H54 (cell line): ENCODE measurements at regions not wholly inside any gene's neighbourhood (a gene's known extent, or its start where the extent isn't known, plus 50 kb on each side); places are given as distances from the start of the nearest gene placed in this dataset.
A peak's percentile ranks its signal among the peaks of the same experiment; 100 is the strongest.
"Not testable (repeated sequence)": the region's sequence is repeated elsewhere in the genome, so short reads cannot be mapped to it uniquely, and the experiment has no call there.

ENCODE experiments used
- DNase-seq: peaks from one replicate; pipeline ENCODE4 v3.0.0; 2011; ENCODE audit warnings: low spot score, mixed read lengths; ENCODE audit not compliant: insufficient read length
- FAIRE-seq: peaks from 3 replicates; lab custom pipeline; 2011; peaks lifted over from hg19 to GRCh38; lab: Jason Lieb, UNC
- POLR2A ChIP-seq: IDR thresholded peaks from 2 replicates; pipeline ENCODE4 v1.6.1; 2011; ENCODE audit warnings: low read depth, mild to moderate bottlenecking, low read length

DNA sequence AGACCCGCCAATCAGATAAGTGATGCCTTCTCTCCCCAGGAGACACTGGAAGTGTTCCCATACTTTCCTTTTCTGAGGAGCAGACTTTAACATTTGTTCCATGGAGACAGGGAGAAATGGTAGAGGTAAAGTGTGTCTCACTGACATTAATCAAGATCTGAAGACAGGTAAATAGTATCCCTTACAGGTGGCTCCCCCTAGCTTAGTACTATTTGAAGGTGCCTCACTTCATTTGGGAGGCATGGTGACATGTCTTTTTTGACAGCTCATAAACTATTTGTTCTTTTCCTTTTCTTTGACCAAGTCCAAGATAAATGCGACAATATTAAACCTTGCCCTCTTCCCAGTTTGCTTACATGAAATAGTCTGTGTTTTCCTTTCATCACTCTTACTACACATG is 485.6 kb upstream of the IL12A start:
- DNase-seq: no peak
- FAIRE-seq: no peak
- TF ChIP-seq POLR2A: no peak

DNA sequence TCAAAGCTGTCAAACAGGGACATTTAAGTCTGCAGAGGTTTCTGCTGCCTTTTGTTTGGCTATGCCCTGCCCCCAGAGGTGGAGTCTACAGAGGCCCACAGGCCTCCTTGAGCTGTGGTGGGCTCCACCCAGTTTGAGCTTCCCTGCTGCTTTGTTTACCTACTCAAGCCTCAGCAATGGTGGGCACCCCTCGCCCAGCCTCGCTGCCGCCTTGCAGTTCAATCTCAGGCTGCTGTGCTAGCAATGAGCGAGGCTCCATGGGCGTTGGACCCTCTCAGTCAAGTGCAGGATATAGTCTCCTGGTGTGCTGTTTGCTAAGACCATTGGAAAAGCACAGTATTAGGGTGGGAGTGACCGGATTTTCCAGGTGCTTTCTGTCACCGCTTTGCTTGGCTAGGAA is 477.6 kb upstream of the IL12A start:
- not testable (repeated sequence) for DNase-seq, FAIRE-seq

DNA sequence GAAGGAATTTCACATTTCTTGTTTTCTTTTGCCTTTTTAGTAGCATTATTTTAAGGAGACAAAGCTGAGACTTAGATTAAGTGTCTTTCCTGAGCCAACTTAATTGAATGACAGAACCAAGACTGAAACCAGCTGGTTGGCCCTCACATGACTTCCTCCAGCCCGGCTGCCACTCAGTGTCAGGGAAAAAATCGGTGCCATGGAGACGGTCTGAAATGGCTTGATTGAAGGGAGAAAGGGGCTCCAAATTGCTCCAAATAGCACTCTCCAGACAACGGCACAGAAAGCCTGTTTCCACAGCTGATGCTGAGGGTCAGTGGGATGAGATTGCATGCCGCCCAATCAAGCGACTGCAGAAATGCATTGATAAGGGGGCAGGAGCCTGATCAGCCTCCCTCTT is 475.2 kb upstream of the IL12A start:
- no peak for DNase-seq
- TF ChIP-seq POLR2A: no peak
- no peak for FAIRE-seq

DNA sequence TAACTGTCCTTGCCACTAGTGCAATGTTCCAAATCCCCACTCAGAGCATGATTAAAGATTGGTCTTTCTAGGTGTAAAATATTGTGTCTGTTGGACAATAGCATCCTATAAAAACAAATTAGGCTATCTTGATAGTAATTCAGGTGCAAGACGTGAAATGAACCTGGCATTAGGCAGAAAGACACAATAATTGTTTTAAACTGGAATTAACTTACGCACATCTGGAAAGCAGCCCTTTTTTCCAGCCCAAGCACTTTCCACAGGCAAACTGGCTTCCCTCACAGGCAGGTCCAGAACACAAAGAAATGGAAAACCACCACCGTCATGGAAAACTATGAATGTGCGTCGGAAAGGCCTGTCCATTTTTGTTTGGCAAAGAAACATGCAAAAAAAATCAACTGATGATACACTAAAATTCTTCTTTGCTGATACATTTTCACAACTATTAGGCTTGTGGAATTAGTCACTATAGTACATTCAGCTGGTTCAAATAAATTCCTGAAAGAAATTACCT is 474.7 kb upstream of the IL12A start:
- no peak for FAIRE-seq
- TF ChIP-seq POLR2A: no peak
- no peak for DNase-seq

DNA sequence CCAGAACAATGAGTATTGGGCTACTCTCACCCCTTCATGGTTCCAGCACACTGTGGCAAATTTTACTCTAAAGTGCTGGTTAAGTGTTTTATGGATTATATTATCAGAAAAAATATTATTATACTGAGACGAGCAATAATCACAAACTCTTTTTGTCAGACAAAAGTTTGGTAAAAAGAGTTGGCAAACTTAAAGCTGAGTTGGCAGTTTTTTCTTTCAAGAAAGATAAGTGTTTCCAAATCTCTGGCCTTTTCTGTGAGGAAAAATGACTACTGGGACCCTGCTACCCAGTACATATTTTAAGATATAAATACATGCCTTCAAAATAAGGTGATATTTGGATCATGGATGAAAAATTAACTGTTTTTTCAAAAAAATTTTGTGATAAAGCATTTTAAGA is 471.5 kb upstream of the IL12A start:
- FAIRE-seq: no peak
- TF ChIP-seq POLR2A: no peak
- no peak for DNase-seq

DNA sequence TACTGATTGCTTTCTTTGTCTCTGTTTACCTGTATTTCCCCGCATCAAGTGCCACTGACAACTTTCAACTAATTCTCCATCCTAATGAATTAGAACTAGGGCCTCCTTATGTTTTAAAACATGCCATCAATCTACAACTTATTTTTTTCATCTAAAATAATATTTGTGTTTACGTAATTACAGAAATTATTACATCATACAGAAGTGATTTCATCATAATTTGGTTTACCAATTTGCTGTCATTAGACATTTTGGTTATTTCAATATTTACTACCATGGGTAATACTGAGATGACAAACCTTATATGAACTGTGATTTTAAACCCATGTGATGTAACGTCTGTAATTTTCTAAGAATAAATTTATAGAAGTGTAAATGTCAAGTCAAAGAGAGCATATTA is 468.0 kb upstream of the IL12A start:
- no peak for DNase-seq
- no peak for FAIRE-seq
- TF ChIP-seq POLR2A: no peak

DNA sequence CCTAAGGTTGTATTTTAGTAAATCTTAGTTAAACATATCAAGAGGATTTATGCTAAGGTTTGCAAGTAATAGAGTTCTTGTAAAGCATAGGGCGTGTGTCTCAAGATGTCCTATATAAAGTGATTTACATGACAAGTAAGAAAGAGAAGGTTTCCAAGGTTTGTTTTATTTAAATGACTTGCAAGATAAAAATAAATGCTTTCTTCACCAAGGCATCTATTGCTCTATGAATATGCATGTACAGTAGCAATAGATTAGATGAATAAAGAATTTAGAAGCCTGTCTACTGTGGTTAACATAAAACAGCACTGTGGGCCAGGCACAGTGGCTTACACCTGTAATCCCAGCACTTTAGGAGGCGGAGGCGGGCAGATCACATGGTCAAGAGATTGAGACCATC is 466.4 kb upstream of the IL12A start:
- TF ChIP-seq POLR2A: no peak
- DNase-seq: no peak
- FAIRE-seq: no peak

DNA sequence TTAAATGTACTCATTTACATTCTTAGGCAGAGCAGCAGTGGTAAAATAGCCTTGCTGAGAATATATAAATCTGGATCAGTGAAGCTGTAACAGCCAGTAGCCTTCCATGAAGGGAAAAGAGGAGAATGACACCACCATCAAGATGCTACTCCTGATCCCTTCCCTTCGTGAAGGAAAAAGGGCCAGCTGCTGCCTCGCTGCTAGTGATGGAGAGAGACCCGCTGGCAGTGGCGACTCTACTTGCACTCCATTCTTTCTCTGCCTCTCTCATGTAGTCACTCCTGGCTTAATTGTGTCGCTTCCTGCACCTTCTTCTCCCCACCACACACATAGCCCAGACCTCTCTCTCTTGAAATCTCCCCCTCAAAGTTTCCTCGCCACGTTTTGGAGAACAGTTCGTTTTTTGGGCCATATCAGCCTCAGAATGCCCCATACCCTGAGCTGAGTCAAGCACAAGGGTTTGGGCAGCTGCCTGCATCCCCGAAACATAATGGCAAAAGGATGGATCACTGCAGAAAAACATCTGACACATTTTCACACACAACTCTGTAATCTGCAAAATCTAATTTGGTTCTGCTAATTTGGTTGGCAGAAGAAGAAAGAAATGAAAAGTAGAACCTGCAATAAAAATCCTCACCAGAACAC is 460.3 kb upstream of the IL12A start:
- DNase-seq: no peak
- TF ChIP-seq POLR2A: no peak
- FAIRE-seq: no peak

DNA sequence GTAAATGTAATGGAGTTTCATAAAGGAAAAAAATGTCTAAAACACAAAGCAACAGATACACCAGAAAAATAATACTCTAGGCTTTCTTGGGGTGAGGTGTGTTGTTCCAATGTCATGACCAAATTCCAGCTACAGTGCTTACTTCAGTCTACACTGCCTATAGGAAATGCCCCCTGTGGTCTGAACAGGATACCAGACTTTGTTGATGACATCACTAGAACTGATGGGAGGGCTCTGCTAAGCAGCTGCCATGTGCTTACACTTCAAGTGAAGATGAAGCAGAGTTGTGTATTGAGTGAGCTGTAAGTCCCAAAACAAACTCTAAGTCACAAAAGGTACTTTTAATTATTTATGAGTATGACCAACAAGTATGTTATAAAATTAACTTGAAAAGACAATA is 456.1 kb upstream of the IL12A start:
- FAIRE-seq: no peak
- DNase-seq: peak; percentile 4
- TF ChIP-seq POLR2A: no peak

DNA sequence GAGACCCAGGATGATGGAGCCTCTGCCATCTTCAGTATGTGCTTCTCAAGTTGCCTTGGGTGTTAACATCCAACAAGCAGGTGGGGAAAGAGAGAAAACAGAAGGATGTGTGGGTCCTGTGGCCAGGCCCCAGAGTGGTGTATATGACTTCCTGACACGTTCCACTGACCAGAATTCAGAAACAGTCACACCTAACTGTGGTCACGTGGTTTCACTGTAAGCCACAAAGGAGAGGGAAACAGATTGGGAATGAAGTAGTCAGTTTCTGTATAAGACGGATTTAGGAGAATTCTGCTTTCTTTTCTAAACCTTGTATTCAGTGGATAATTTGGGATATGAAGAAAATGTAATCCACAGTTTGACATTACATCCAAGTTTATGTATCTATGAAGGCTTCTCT is 454.1 kb upstream of the IL12A start:
- TF ChIP-seq POLR2A: no peak
- DNase-seq: no peak
- FAIRE-seq: no peak

DNA sequence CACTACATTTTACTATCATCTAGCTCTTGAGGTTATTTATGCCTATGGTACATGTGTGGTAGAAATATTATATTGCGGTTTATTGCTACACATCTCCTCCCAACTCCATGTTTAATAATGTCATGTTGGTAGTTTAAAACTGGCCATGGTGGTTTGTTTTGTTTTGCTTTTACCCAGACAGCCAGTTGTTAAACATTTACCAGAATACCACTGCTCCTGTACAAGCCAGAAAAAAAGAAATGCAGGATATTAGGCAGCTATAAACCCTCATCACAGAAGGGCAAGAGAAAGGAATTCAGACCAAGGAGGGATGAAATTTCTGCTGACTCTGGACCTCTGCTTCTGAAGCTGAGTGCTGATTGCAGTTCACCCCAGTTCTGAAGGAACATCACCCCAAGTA is 451.8 kb upstream of the IL12A start:
- TF ChIP-seq POLR2A: no peak
- DNase-seq (no peak), FAIRE-seq (no peak)

DNA sequence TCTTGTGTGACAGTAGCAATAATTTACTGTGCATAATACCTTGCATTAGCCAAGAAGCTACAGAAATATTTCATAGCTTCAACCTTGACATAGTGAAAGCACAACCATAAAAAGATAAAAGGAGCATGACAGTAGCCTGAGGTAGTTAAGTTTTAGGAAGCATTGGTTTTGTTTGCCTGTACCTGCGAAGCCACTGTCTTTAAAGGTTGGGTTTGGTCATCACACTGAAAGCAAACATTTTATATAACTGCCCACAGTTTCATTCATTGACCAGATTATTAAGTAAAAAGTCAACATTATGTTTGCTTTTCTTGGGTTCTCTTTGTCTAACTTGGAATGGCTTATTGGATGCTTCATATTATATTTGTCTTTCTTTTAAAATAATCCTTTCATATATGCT is 450.1 kb upstream of the IL12A start:
- DNase-seq: no peak
- no peak for TF ChIP-seq POLR2A
- FAIRE-seq: no peak

DNA sequence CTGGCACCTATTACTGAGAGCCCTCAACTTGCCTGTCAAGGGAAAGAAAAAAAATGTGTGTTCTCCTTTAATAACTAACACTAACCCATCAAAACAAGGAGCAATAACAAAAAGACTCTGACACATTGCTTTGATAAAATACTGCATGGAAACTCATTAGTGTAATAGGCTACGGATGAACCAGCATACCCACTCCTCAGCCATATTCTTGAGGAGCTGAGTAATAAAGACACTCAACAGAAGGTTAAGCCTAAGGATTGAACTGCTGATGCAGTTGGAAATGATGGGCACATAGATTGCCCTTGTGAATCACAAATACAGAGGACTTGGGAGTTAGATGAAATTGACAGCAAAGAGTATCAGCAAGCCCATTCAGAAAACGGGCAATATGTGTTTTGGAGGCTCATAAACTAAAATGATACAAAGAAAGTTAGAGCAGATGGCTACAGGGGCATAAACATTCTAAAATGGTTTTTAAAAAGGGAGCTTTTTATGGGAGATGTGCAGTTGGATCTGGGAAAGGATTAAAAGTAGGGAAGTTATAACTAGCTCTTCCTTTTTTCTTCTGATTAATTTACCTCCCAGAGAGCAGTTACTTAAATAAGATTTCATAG is 447.6 kb upstream of the IL12A start:
- no peak for FAIRE-seq
- no peak for DNase-seq
- TF ChIP-seq POLR2A: no peak

DNA sequence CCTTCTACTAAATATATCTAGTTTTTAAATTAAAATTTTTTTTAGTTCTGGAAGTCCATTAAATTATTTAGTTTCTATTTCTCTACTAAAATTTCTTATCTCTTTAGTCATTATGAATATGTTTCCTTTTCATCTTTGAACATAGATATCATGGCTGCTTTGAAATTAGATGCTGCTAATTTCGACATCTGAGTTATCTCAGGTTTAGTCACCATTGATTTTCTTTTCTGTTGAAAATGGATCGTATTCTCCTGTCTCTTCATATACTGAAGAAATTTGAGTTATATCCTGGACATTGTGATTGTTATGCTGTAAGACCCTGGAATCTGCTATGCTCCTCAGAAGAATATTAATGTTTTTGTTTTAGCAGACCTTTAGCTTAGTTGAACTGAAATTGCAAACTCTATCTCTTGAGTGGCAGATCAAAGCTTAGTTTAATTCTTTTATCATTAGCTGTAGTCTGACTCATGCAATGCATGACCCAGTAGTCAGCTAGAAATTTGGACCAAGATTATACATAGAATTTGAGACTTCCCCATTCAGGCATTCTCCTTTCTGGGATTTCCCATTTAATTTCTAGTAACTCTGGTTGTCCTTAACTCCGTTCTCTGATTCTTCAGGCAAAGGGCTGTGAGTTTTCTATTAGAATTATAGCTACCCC is 439.8 kb upstream of the IL12A start:
- FAIRE-seq (peak; percentile 79), DNase-seq (no peak)
- TF ChIP-seq POLR2A: no peak

DNA sequence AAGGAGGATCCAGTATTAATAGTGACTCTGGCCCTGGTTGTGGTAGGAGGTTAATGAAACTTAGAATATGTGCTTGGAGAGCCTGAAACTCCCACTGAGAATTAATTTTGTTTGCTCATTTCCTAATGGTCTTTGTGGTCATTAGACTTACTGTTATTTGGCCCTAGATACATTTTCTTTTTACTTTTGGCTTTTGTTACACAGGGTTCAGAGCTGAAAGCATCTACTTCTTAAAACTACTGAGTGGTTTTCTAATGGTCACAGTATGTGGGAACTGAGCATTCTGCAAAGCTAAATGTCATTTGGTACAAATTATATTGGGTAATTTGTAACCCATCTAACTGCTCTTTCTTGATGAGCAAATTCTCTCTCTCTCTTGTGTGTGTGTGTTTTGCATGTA is 433.4 kb upstream of the IL12A start:
- DNase-seq (no peak), FAIRE-seq (no peak)
- TF ChIP-seq POLR2A: no peak
